ENCODE measurements at regions not wholly inside any gene's neighbourhood (a gene's known extent, or its start where the extent isn't known, plus 50 kb on each side); places are given as distances from the start of the nearest gene placed in this dataset.

- no peak for DNase-seq
Measured at GRCh38 chr2:12090072-12090471, 343.6 kb downstream of the LPIN1 start.

GRCh38 chr2:12090590-12090989, 344.2 kb downstream of the LPIN1 start:
- no peak for DNase-seq

- no peak for DNase-seq
Measured at GRCh38 chr2:12091201-12091806, 344.9 kb downstream of the LPIN1 start.

GRCh38 chr2:12094134-12094533, 347.7 kb downstream of the LPIN1 start:
- DNase-seq = no peak

DNA sequence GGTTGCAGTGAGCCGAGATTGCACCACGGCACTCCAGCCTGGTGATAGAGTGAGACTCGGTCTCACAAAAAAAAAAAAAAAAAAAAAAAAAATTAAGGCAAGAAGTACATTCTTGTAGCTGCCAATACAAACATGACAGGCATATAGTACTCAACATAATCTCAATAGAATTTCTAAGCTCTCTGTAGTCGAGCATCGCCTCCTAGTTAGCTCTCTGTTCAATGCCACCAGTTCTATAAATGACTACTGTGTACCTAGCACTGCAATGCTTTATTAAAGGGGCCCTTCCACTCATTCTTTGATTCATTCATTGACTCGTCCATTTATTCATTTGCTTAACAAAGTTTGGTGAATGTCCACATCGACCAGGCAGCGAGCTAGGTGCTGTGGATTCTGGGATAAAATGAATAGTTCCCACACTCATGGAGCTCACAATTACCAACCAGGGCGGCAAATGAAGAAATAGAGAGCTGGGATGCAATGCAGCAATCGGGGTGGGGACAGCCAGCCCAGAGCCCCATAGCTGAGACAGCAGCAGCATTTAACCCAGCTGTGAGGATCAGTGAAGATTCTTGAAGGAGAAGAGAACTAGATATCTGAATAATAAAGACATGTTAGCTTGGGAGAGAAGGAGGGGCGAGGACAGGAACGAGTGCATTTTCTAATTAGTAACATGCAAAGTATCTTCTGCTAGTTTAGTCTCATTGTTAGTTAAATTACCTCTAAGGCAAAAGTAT, 349.8 kb downstream of the LPIN1 start:
- no peak for DNase-seq

GRCh38 chr2:12096788-12097449, 350.5 kb downstream of the LPIN1 start:
- DNase-seq = no peak

DNA sequence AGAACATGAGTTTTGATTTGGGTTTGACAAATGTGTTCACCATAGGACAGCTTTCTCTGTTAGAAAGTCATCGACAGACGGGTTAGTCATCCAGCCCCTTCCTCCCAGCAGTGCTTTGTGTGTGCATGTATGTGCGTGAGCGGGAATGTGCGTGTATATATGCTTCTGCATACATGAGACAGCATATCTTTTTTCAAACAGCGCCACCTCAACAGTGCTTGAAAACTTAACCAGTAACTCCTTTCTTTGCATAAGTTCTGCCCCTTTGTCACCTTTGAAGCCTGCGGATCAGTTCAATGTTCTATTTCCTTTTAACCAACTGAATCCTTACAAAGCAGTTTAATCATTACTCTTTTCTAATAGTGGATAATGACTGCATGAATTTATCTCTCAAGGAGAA, 351.4 kb downstream of the LPIN1 start:
- DNase-seq = no peak

GRCh38 chr2:12099374-12099773, 352.9 kb downstream of the LPIN1 start:
- no peak for DNase-seq

GRCh38 chr2:12102679-12103078, 356.2 kb downstream of the LPIN1 start:
- no peak for DNase-seq

GRCh38 chr2:12105180-12105579, 358.7 kb downstream of the LPIN1 start:
- no peak for DNase-seq

DNA sequence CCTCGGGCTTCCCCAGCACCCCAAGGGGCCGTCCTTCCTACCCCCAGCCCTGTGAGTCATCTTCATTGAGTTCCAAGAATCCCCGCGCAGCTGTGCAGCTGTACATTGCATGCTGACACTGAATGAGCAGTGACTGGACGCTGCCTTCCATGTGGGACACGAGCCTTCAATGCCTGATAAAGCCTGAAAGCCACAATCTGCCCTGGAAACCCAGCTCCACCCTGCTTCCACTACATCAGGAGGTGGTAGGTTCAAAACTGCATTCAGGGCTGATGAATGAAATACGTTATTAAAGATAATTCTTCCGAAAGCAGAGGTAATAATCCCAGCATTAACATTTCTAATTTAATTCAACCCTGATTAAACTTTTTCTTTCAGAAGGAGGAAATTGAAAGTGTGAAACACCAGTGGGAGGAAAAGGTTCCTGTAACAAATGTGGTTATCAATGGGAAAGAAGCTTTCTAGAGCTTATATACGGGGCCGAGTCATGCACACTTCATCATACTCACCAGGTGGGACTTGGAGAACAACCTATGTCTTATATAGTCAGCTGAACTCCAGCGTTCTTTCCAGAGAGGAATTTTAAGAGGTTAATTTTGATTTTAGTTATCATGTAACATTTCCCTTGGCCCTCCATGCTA, 360.1 kb downstream of the LPIN1 start:
- no peak for DNase-seq

GRCh38 chr2:12107321-12107720, 360.9 kb downstream of the LPIN1 start:
- no peak for DNase-seq

GRCh38 chr2:12107939-12108338, 361.5 kb downstream of the LPIN1 start:
- DNase-seq = no peak

GRCh38 chr2:12109363-12110017, 363.1 kb downstream of the LPIN1 start:
- no peak for DNase-seq

DNA sequence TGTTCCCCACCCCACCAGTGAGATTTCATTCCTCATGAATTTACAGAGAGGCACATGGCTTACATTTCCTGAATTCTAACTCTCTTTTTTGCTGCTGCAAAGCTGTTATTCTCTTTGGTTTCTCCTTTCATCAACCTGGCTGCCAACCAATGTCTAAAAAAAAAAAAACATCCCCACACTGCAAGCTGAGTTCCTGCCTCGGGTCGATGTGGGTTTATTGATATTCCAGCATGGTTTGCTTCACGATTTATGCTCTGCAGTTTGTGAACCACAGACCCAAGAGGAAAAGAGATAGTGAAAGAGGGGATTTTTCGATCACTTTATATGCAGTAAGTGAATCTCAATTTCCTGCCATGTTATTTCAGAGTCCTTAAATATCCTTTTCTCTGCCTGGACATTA, 363.6 kb downstream of the LPIN1 start:
- no peak for DNase-seq

GRCh38 chr2:12110481-12110880, 364.0 kb downstream of the LPIN1 start:
- DNase-seq = no peak

- no peak for DNase-seq
Measured at GRCh38 chr2:12113412-12113811, 367.0 kb downstream of the LPIN1 start.

DNA sequence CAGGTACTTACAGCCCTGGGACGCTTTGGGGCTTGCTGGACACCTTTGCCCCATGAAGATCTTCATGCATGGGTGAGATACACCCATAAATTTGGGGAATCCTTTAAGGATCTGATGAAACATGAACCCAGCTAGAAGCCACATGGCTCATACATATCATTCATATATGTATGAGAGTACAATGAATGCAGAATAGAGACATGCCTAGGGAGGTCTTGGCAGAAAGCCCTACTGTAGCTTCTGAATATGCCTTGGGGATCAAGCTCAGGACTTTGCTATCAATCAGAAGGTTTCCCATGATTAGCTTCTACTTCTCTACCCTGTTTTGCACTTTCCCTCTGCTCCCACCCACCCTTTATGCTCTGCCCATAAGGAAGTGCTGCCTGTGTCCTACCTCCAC, 368.4 kb downstream of the LPIN1 start:
- no peak for DNase-seq

DNA sequence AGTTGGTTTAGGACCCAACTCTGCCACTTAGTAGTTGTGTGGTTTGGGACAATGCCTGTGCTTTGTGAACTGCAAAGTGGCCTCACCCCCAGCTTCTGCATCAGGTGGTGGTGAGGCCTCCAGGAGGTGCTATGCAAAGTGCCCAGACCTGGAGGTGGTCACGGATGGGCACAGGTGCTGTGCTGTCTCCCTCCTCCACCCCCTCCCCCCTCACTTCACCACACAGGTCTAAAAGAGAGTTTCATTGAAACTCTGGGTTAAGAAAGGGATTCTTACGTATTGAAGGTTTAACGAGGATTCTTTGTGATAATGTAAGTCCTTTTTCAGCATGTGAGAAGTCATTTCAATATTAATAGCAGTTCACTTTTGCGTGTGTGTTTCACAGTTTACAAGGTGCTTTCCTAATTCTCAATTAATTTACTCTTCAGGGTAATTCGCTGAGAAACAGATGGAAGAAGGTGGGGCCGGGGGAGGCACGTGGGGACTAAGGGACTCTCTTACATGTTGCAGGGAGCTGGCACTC, 369.9 kb downstream of the LPIN1 start:
- DNase-seq = no peak

- no peak for DNase-seq
Measured at GRCh38 chr2:12119841-12120240, 373.4 kb downstream of the LPIN1 start.

DNA sequence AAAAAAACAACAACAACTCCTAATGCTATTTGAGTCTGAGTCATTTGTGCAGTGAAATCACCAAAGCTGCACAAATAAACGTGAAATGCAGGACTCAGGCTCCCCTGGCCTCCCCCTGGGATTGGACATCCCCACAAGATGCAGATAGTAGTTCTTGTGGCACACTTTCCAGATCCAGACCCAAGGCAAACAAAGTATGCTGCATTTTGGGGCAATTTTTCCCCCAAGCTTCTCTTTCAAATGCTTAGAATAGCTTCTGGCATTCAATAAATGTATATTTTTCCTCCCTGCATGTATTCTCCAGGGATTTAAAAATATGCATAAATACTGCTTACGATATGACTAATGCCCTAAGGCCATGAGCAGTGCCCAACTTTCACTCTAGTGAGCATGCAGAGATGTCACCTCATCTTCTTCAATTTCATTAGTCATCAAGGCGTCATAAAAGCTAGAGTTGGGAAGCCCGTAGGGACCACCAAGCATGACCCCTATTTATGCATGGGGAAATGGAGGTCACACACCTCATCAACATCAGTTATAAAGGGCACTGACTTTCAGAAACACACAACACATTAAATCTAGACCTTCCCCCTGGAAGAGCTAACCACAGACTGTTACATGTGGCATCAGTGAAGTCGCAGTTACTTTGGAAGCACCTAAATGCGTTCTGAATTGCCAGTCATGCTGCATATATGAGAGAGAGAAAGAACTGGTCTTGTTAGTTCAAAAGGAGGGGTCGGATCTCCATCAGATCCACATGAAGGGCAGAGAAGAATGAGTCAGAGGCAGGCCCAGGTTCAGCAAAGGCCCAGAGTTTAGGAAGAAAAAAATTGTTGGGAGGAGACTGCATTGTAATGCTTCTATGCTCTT, 374.1 kb downstream of the LPIN1 start:
- DNase-seq = no peak

DNA sequence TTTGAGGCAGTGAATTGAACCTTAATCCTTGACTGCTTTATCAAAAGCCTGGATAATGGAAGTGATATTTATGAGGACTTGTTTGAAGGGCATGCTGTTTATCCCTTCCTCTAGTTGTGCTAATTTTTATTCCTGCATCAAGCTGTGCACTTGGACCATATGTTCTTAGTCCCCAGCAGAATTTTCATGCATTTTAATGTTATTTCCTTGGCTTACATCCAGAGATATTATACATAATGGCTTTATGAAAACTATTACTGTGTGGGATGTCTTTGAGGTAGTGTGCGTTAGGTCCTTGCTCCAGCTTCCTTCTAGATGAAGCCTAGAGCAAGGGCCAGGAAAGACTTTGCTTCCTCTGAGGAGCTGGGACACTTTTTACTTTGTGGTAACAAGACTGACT, 378.4 kb downstream of the LPIN1 start:
- no peak for DNase-seq

Measured in effector CD8-positive, alpha-beta T cell (primary cell).